ENCODE measurements at regions not wholly inside any gene's neighbourhood (a gene's known extent, or its start where the extent isn't known, plus 50 kb on each side); places are given as distances from the start of the nearest gene placed in this dataset.

- FAIRE-seq = no peak
Observed at GRCh38 chr7:130970696-130971095, 236.7 kb upstream of the KLF14 start.

GRCh38 chr7:130971297-130971696 is 237.3 kb upstream of the KLF14 start:
- no peak for FAIRE-seq

- no peak for FAIRE-seq
Observed at GRCh38 chr7:130972201-130972600, 238.2 kb upstream of the KLF14 start.

- no peak for FAIRE-seq
Observed at GRCh38 chr7:130973637-130974036, 239.6 kb upstream of the KLF14 start.

- FAIRE-seq = no peak
Observed at GRCh38 chr7:130974169-130974568, 240.2 kb upstream of the KLF14 start.

- no peak for FAIRE-seq
Observed at GRCh38 chr7:130974794-130975193, 240.8 kb upstream of the KLF14 start.

GRCh38 chr7:130975731-130976130 is 241.7 kb upstream of the KLF14 start:
- no peak for FAIRE-seq

- no peak for FAIRE-seq
Observed at GRCh38 chr7:130982160-130982638, 248.2 kb upstream of the KLF14 start.

- FAIRE-seq = no peak
Observed at GRCh38 chr7:130982651-130983050, 248.6 kb upstream of the KLF14 start.

- FAIRE-seq = no peak
Observed at GRCh38 chr7:130985361-130985760, 251.4 kb upstream of the KLF14 start.

- FAIRE-seq = no peak
Observed at GRCh38 chr7:130986261-130986690, 252.3 kb upstream of the KLF14 start.

GRCh38 chr7:130987092-130987491 is 253.1 kb upstream of the KLF14 start:
- no peak for FAIRE-seq

GRCh38 chr7:130988443-130988842 is 254.4 kb upstream of the KLF14 start:
- FAIRE-seq = no peak

- no peak for FAIRE-seq
Observed at GRCh38 chr7:130989101-130989795, 255.2 kb upstream of the KLF14 start.

GRCh38 chr7:130990178-130990832 is 256.3 kb upstream of the KLF14 start:
- FAIRE-seq = no peak

GRCh38 chr7:130993671-130994365 is 259.8 kb upstream of the KLF14 start:
- no peak for FAIRE-seq

- FAIRE-seq = no peak
Observed at GRCh38 chr7:130994378-130995115, 260.5 kb upstream of the KLF14 start.

- FAIRE-seq = no peak
Observed at GRCh38 chr7:130995252-130996081, 261.5 kb upstream of the KLF14 start.

GRCh38 chr7:130996205-130996832 is 262.3 kb upstream of the KLF14 start:
- FAIRE-seq = no peak

- FAIRE-seq = no peak
Observed at GRCh38 chr7:130996833-130997231, 262.8 kb upstream of the KLF14 start.

GRCh38 chr7:130998993-130999602 is 265.1 kb upstream of the KLF14 start:
- FAIRE-seq = no peak
